HepG2 (cell line): ENCODE measurements at regions not wholly inside any gene's neighbourhood (a gene's known extent, or its start where the extent isn't known, plus 50 kb on each side); places are given as distances from the start of the nearest gene placed in this dataset.

Experiments used
- ATAC-seq: fragments of 200-7000 bp; cut with Tn5 transposase; 3 replicates; pipeline ENCODE4 v1.9.1; 2020; ENCODE audit warnings: mild to moderate bottlenecking, moderate library complexity
- BruUV-seq: library from RNA; stranded (reverse); fragments of 400-500 nt; replicated peaks from 2 replicates; lab custom pipeline; 2021; lab: Mats Ljungman, UMichigan
- CTCF ChIA-PET: fragments of 300-600 bp; formaldehyde crosslinking; extraction: SDS; loops from one replicate; lab custom pipeline; 2021; ENCODE audit warnings: low total read pairs, inconsistent platforms, low intra/inter-chr PET ratio; lab: Yijun Ruan, JAX
- POLR2A ChIA-PET: fragments of 350-600 bp; sonication (Branson Sonifier 250); formaldehyde crosslinking; loops from one replicate; lab custom pipeline; 2020; ENCODE audit warnings: antibody characterized with exemption, inconsistent platforms; lab: Yijun Ruan, JAX
- DNase-seq: peaks from one replicate; pipeline ENCODE4 v3.0.0-alpha.2; 2015; ENCODE audit warnings: low spot score
- FAIRE-seq: peaks from 3 replicates; lab custom pipeline; 2011; peaks lifted over from hg19 to GRCh38; lab: Jason Lieb, UNC
- H2AFZ ChIP-seq: one replicate; pipeline ENCODE4 v1.6.1; 2011; ENCODE audit warnings: low read length, inconsistent platforms
- H3K27ac ChIP-seq: fragments of 300-600 bp; 3 replicates; pipeline ENCODE4 v1.8.0; 2011; ENCODE audit warnings: mixed run types, mild to moderate bottlenecking, mixed read lengths, low read length, inconsistent platforms; ENCODE audit not compliant: insufficient read depth; ENCODE audit errors: extremely low read length
- H3K27me3 ChIP-seq, 2 experiments: fragments of 200-600 bp in 1 of 2; 2 replicates in 1 of 2; 3 replicates in 1 of 2; pipeline versions ENCODE4 v1.6.0 to v1.8.0; 2011; ENCODE audit warnings: low read length in 2 of 2, mild to moderate bottlenecking in 2 of 2, moderate library complexity in 2 of 2, inconsistent platforms in 1 of 2; ENCODE audit not compliant: insufficient read depth in 2 of 2, control insufficient read depth in 1 of 2
- H3K36me3 ChIP-seq, 2 experiments: fragments of 200-600 bp in 1 of 2; replicated peaks in 1 of 2; 2 replicates in 1 of 2; 3 replicates in 1 of 2; pipeline versions ENCODE4 v1.5.1 to v1.8.0; 2011; ENCODE audit warnings: low read length in 2 of 2, inconsistent platforms in 1 of 2; ENCODE audit not compliant: insufficient read depth in 2 of 2, control insufficient read depth in 1 of 2
- H3K4me1 ChIP-seq: 2 replicates; pipeline ENCODE4 v1.5.1; 2012; ENCODE audit warnings: low read length, inconsistent platforms; ENCODE audit not compliant: insufficient read depth
- H3K4me2 ChIP-seq: 2 replicates; pipeline ENCODE4 v1.6.0; 2011; ENCODE audit warnings: low read depth, low read length, inconsistent platforms
- H3K4me3 ChIP-seq, 3 experiments: fragments of 200-600 bp in 1 of 3; sonication (generic), shearing (Covaris generic) in 1 of 3; replicated peaks in 1 of 3; 2 replicates each; pipeline ENCODE4 v1.5.1; 2011 to 2016; ENCODE audit warnings: low read length in 3 of 3, inconsistent platforms in 2 of 3, low read depth in 2 of 3, mild to moderate bottlenecking in 2 of 3, control low read depth in 1 of 3, mixed read lengths in 1 of 3; ENCODE audit not compliant: insufficient read depth in 1 of 3
- H3K79me2 ChIP-seq: one replicate; pipeline ENCODE4 v1.6.1; 2011; ENCODE audit warnings: low read length, inconsistent platforms; ENCODE audit not compliant: insufficient read depth
- H3K9ac ChIP-seq: 2 replicates; pipeline ENCODE4 v1.6.0; 2011; ENCODE audit warnings: mild to moderate bottlenecking, low read depth, low read length, inconsistent platforms; ENCODE audit not compliant: insufficient read depth
- H3K9me3 ChIP-seq: 2 replicates; pipeline ENCODE4 v1.5.1; 2012; ENCODE audit warnings: mild to moderate bottlenecking, low read length
- H4K20me1 ChIP-seq: 2 replicates; pipeline ENCODE4 v1.6.0; 2011; ENCODE audit warnings: inconsistent platforms, mild to moderate bottlenecking, low read length, moderate library complexity; ENCODE audit not compliant: insufficient read depth
- MAFF ChIP-seq: IDR thresholded peaks from 2 replicates; pipeline ENCODE4 v1.6.1; 2011; ENCODE audit warnings: low read depth, low read length, improper control_type of control experiment
- MAFK ChIP-seq, 2 experiments: IDR thresholded peaks in 1 of 2; conservative IDR thresholded peaks in 1 of 2; 2 replicates each; pipeline ENCODE4 v1.6.1; 2011; ENCODE audit warnings: improper control_type of control experiment in 2 of 2, low read length in 2 of 2
- RAD51 ChIP-seq: fragments of 450-650 bp; IDR thresholded peaks from 2 replicates; pipeline ENCODE4 v1.6.1; 2016; ENCODE audit warnings: borderline replicate concordance
- SNRNP70 ChIP-seq: fragments of 200-400 bp; formaldehyde crosslinking; IDR thresholded peaks from 2 replicates; pipeline ENCODE4 v1.6.1; 2017; ENCODE audit warnings: mild to moderate bottlenecking, low read depth, low read length, moderate library complexity
- ZNF782 ChIP-seq: sonication (generic); formaldehyde crosslinking; IDR thresholded peaks from 2 replicates; pipeline ENCODE4 v1.4.0; 2020; ENCODE audit warnings: missing genetic modification reagents, mild to moderate bottlenecking, borderline replicate concordance
- WGBS: methylation state at CpG from one replicate; pipeline ENCODE4 v1.1.6; 2017; ENCODE audit warnings: low lambda C conversion rate; 5-methylcytosine and 5-hydroxymethylcytosine counted together
- in situ Hi-C: cut with HindIII; loops from 2 replicates; pipeline ENCODE4 v1.10.0; 2017; ENCODE audit warnings: low pct_unique_long_range_greater_than_20kb; ENCODE audit not compliant: extremely low pct_ligation_motif_present
- intact Hi-C: fragments of 100-400 bp; cut with micrococcal nuclease; formaldehyde crosslinking; loops from one replicate; pipeline ENCODE4 v1.10.0; 2022; ENCODE audit not compliant: unreplicated experiment

- TF ChIP-seq MAFK (conservative IDR thresholded peaks at IDR 0.05 in 1 of 2, IDR thresholded peaks at IDR 0.05 in 1 of 2; ENCODE audit: low read length in 2 of 2) (peak; percentile 38 to 86; a peak in 3 of 4 replicates), ZNF782 (CRISPR knock-in tag) (no peak), MAFF (peak; percentile 73; the same call in 1 of the 2 replicates)
- no peak overlapping the region for H3K27ac ChIP-seq
- H3K27me3 ChIP-seq = no peaks in the 10 kb centered on the region
- no peak for ATAC-seq
- H3K79me2 ChIP-seq = no peaks in the 10 kb centered on the region
- no peaks in the 10 kb centered on the region for H4K20me1 ChIP-seq
- in situ Hi-C loops (no loop called here), intact Hi-C loops (no loop called here)
- H3K9me3 ChIP-seq = no peaks in the 10 kb centered on the region
- FAIRE-seq = no peak
- 0% methylated on average over 1 of the region's 1 CpG for WGBS
- no peak for DNase-seq
- H3K36me3 ChIP-seq = no peaks in the 10 kb centered on the region
- H3K4me2 ChIP-seq = no peak overlapping the region
- ChIA-PET CTCF (no interaction called here), POLR2A (no interaction called here)
- H3K9ac ChIP-seq = no peak overlapping the region
- no peak overlapping the region for H2AFZ ChIP-seq
- H3K4me1 ChIP-seq = no peaks in the 10 kb centered on the region
- H3K4me3 ChIP-seq = no peak overlapping the region
- no TSS peak for BruUV-seq
Measured at GRCh38 chr3:117122609-117123008, 413.0 kb downstream of the TUSC7 start.

GRCh38 chr3:117126460-117126859 is 416.9 kb downstream of the TUSC7 start:
- Histone ChIP-seq H3K9me3 (no peaks in the 10 kb centered on the region), H3K27ac (no peak overlapping the region), H3K79me2 (no peaks in the 10 kb centered on the region), H3K4me2 (no peak overlapping the region), H2AFZ (no peak overlapping the region), H3K9ac (no peak overlapping the region), H3K4me3 (no peak overlapping the region), H3K27me3 (no peaks in the 10 kb centered on the region), H3K36me3 (no peaks in the 10 kb centered on the region), H4K20me1 (no peaks in the 10 kb centered on the region), H3K4me1 (no peaks in the 10 kb centered on the region)
- intact Hi-C loops = no loop called here
- 14% methylated on average over 3 of the region's 3 CpGs for WGBS
- ATAC-seq (no peak), FAIRE-seq (no peak), DNase-seq (no peak)
- no peak for TF ChIP-seq SNRNP70
- peak; percentile 50; the same call in 1 of the 2 replicates for TF ChIP-seq RAD51
- ChIA-PET POLR2A (no interaction called here), CTCF (no interaction called here)
- BruUV-seq = no TSS peak
- in situ Hi-C loops = no loop called here
